ENCODE measurements at regions not wholly inside any gene's neighbourhood (a gene's known extent, or its start where the extent isn't known, plus 50 kb on each side); places are given as distances from the start of the nearest gene placed in this dataset.

DNA sequence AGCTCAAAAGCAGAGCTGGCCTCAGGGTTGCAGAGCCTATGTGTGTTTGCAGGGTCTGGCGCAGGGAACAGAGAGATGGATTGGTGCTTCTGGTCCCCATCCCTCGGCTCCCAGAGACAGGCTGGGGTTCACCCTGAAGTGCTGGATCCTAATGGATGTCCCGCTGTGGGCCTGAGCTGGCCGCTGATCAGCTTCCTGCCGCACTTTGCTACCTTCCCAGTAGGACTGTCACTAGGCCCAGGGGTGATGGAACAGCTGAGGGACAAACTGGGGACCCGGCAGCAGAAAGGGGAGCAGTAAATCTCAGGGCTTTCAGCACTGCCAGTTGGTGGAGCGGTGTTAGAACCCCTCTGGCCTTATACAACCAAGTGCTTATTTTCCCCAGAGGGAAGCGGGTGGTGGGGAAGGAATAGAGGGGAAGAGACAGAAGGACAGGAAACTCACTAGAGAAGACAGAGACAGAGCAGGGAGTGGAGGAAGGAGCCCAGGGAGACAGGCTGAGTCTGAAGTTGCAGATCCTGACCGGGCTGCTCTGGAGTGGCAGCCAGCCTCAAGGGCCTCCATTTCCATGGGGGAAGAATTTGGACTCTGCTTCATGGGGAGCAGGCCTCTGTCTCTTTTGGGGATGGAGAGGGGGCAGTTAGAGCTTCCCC, 78.6 kb downstream of the MRM1 start:
- no peaks in the 10 kb centered on the region for H4K20me1 ChIP-seq (ENCODE audit: insufficient read depth)
- H2AFZ ChIP-seq (ENCODE audit: low read depth, low read length, poor library complexity, severe bottlenecking) = no peak overlapping the region
- intact Hi-C loops (cut with micrococcal nuclease) = no loop called here
- H3K9me2 ChIP-seq (ENCODE audit: insufficient read depth) = no peaks in the 10 kb centered on the region
- CTCF ChIA-PET = no interaction called here
- H3K4me3 ChIP-seq (replicated peaks in 1 of 2; ENCODE audit: low read depth in 1 of 2, low read length in 2 of 2) = no peak overlapping the region
- H3K4me1 ChIP-seq (ENCODE audit: control insufficient read depth in 1 of 2, insufficient read depth in 2 of 2, low read length in 2 of 2) = no peaks in the 10 kb centered on the region
- H3K9me3 ChIP-seq (ENCODE audit: control insufficient read depth in 1 of 2, insufficient read depth in 1 of 2, low read depth in 1 of 2, low read length in 2 of 2) = no peaks in the 10 kb centered on the region
- no peak overlapping the region for H3K27ac ChIP-seq (ENCODE audit: low read depth, low read length)
- no peak overlapping the region for H3K4me2 ChIP-seq (ENCODE audit: low read length)
- BruUV-seq (replicated peaks) = no TSS peak
- DNase-seq (ENCODE audit: low read depth, low spot score) (no peak), ATAC-seq (no peak)
- no peaks in the 10 kb centered on the region for H3K79me2 ChIP-seq (ENCODE audit: insufficient read depth, low read length)
- H3K9ac ChIP-seq (ENCODE audit: low read length) = no peak overlapping the region
- H3K27me3 ChIP-seq (ENCODE audit: insufficient read depth, low read length) = no peaks in the 10 kb centered on the region
- POLR2A ChIA-PET = no interaction called here
- RAD21 ChIA-PET (ENCODE audit: low non-redundant PET in 1 of 2, low total read pairs in 2 of 2, uncharacterized antibody in 2 of 2, unreplicated experiment in 2 of 2) = no interaction called here
- TF ChIP-seq SIN3A (IDR thresholded peaks at IDR 0.05; ENCODE audit: low read depth) (no peak), POLR2A (IDR thresholded peaks at IDR 0.05; ENCODE audit: borderline replicate concordance, extremely low read depth, insufficient read depth, insufficient read length) (no peak), EZH2phosphoT487 (IDR thresholded peaks at IDR 0.05; ENCODE audit: borderline replicate concordance) (no peak), EZH2 (IDR thresholded peaks at IDR 0.05) (no peak), YY1 (IDR thresholded peaks at IDR 0.05; ENCODE audit: extremely low read depth, insufficient replicate concordance, low read depth, low read length) (no peak), CEBPB (IDR thresholded peaks at IDR 0.05; ENCODE audit: low read depth) (no peak), ELF1 (IDR thresholded peaks at IDR 0.05; ENCODE audit: borderline replicate concordance, low read depth) (no peak)
- TF ChIP-seq, protein P1, sequence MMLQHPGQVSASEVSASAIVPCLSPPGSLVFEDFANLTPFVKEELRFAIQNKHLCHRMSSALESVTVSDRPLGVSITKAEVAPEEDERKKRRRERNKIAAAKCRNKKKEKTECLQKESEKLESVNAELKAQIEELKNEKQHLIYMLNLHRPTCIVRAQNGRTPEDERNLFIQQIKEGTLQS (IDR thresholded peaks at IDR 0.05) = no peak
- H3K36me3 ChIP-seq (ENCODE audit: control insufficient read depth in 1 of 2, insufficient read depth in 2 of 2, low read length in 2 of 2) = no peaks in the 10 kb centered on the region

DNA sequence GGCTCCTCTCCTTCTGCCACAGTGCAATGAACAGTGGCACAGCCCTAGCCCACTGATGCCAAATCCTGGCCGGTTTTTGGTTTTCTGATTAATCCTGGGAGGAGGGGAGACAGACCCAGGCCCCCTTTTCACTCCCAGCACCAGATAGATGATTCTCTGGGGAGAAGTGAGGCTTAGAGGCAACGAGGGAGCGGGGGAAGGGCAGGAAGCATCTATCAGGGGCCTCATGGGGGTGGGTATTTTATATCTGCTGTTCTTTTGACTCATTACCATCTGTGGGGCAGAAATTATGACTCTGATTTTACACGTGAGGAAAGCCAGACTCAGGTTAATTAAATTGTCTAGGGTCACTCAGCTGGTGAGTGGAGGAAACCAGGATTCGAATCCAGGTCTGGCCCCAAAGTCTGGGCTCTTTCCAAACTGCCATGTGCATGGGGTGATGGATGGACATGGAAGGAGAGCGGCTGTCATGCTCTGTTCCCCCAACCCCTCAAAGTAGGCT, 79.4 kb downstream of the MRM1 start:
- no peak overlapping the region for H3K4me3 ChIP-seq (replicated peaks in 1 of 2; ENCODE audit: low read depth in 1 of 2, low read length in 2 of 2)
- H3K36me3 ChIP-seq (ENCODE audit: control insufficient read depth in 1 of 2, insufficient read depth in 2 of 2, low read length in 2 of 2) = no peaks in the 10 kb centered on the region
- H3K4me2 ChIP-seq (ENCODE audit: low read length) = no peak overlapping the region
- RAD21 ChIA-PET (ENCODE audit: low non-redundant PET in 1 of 2, low total read pairs in 2 of 2, uncharacterized antibody in 2 of 2, unreplicated experiment in 2 of 2) = no interaction called here
- no TSS peak for BruUV-seq (replicated peaks)
- H4K20me1 ChIP-seq (ENCODE audit: insufficient read depth) = no peaks in the 10 kb centered on the region
- no peak overlapping the region for H3K9ac ChIP-seq (ENCODE audit: low read length)
- H3K27me3 ChIP-seq (ENCODE audit: insufficient read depth, low read length) = no peaks in the 10 kb centered on the region
- H3K79me2 ChIP-seq (ENCODE audit: insufficient read depth, low read length) = no peaks in the 10 kb centered on the region
- DNase-seq (ENCODE audit: low read depth, low spot score) (no peak), ATAC-seq (no peak)
- H2AFZ ChIP-seq (ENCODE audit: low read depth, low read length, poor library complexity, severe bottlenecking) = no peak overlapping the region
- no peaks in the 10 kb centered on the region for H3K9me3 ChIP-seq (ENCODE audit: control insufficient read depth in 1 of 2, insufficient read depth in 1 of 2, low read depth in 1 of 2, low read length in 2 of 2)
- no peaks in the 10 kb centered on the region for H3K9me2 ChIP-seq (ENCODE audit: insufficient read depth)
- no peaks in the 10 kb centered on the region for H3K4me1 ChIP-seq (ENCODE audit: control insufficient read depth in 1 of 2, insufficient read depth in 2 of 2, low read length in 2 of 2)
- H3K27ac ChIP-seq (ENCODE audit: low read depth, low read length) = no peak overlapping the region
- intact Hi-C loops (cut with micrococcal nuclease) = no loop called here
- POLR2A ChIA-PET = no interaction called here
- CTCF ChIA-PET = no interaction called here
- TF ChIP-seq, protein P2, sequence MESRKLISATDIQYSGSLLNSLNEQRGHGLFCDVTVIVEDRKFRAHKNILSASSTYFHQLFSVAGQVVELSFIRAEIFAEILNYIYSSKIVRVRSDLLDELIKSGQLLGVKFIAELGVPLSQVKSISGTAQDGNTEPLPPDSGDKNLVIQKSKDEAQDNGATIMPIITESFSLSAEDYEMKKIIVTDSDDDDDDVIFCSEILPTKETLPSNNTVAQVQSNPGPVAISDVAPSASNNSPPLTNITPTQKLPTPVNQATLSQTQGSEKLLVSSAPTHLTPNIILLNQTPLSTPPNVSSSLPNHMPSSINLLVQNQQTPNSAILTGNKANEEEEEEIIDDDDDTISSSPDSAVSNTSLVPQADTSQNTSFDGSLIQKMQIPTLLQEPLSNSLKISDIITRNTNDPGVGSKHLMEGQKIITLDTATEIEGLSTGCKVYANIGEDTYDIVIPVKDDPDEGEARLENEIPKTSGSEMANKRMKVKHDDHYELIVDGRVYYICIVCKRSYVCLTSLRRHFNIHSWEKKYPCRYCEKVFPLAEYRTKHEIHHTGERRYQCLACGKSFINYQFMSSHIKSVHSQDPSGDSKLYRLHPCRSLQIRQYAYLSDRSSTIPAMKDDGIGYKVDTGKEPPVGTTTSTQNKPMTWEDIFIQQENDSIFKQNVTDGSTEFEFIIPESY (IDR thresholded peaks at IDR 0.05; ENCODE audit: extremely low read depth, insufficient replicate concordance, low read length) = no peak
- TF ChIP-seq EZH2phosphoT487 (IDR thresholded peaks at IDR 0.05; ENCODE audit: borderline replicate concordance) (no peak), FOSL1 (IDR thresholded peaks at IDR 0.05; ENCODE audit: low read depth) (no peak), SP1 (IDR thresholded peaks at IDR 0.05; ENCODE audit: low read depth) (no peak), RAD21 (IDR thresholded peaks at IDR 0.05; ENCODE audit: low read depth) (no peak), ELF1 (IDR thresholded peaks at IDR 0.05; ENCODE audit: borderline replicate concordance, low read depth) (no peak), POLR2AphosphoS5 (IDR thresholded peaks at IDR 0.05; ENCODE audit: low read depth, low read length) (no peak), EGR1 (IDR thresholded peaks at IDR 0.05; ENCODE audit: low read depth) (no peak)
- TF ChIP-seq, protein P3, sequence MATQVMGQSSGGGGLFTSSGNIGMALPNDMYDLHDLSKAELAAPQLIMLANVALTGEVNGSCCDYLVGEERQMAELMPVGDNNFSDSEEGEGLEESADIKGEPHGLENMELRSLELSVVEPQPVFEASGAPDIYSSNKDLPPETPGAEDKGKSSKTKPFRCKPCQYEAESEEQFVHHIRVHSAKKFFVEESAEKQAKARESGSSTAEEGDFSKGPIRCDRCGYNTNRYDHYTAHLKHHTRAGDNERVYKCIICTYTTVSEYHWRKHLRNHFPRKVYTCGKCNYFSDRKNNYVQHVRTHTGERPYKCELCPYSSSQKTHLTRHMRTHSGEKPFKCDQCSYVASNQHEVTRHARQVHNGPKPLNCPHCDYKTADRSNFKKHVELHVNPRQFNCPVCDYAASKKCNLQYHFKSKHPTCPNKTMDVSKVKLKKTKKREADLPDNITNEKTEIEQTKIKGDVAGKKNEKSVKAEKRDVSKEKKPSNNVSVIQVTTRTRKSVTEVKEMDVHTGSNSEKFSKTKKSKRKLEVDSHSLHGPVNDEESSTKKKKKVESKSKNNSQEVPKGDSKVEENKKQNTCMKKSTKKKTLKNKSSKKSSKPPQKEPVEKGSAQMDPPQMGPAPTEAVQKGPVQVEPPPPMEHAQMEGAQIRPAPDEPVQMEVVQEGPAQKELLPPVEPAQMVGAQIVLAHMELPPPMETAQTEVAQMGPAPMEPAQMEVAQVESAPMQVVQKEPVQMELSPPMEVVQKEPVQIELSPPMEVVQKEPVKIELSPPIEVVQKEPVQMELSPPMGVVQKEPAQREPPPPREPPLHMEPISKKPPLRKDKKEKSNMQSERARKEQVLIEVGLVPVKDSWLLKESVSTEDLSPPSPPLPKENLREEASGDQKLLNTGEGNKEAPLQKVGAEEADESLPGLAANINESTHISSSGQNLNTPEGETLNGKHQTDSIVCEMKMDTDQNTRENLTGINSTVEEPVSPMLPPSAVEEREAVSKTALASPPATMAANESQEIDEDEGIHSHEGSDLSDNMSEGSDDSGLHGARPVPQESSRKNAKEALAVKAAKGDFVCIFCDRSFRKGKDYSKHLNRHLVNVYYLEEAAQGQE (IDR thresholded peaks at IDR 0.05; ENCODE audit: low read depth) = no peak
- TF ChIP-seq, protein P1 (IDR thresholded peaks at IDR 0.05) = no peak
